Type B pancreatic cell (in vitro differentiated cells): ENCODE measurements at regions not wholly inside any gene's neighbourhood (a gene's known extent, or its start where the extent isn't known, plus 50 kb on each side); places are given as distances from the start of the nearest gene placed in this dataset.

Experiments
- DNase-seq: peaks from one replicate; pipeline ENCODE4 v3.0.0; 2021; ENCODE audit warnings: mixed read lengths; ENCODE audit not compliant: unreplicated experiment; ENCODE audit errors: extremely low spot score
- H3K27ac Mint-ChIP-seq: 2 replicates; pipeline ENCODE4 v1.8.0; 2021; ENCODE audit warnings: mild to moderate bottlenecking, mixed read lengths
- H3K27me3 Mint-ChIP-seq: 2 replicates; pipeline ENCODE4 v1.8.0; 2021; ENCODE audit warnings: mixed read lengths
- H3K36me3 Mint-ChIP-seq: 2 replicates; pipeline ENCODE4 v1.8.0; 2021; ENCODE audit warnings: mixed read lengths
- H3K4me1 Mint-ChIP-seq: one replicate; pipeline ENCODE4 v1.8.0; 2021; ENCODE audit warnings: mixed read lengths; ENCODE audit not compliant: unreplicated experiment
- H3K4me3 Mint-ChIP-seq: 2 replicates; pipeline ENCODE4 v1.8.0; 2021; ENCODE audit warnings: mild to moderate bottlenecking, mixed read lengths
- H3K9me3 Mint-ChIP-seq: 2 replicates; pipeline ENCODE4 v1.8.0; 2021; ENCODE audit warnings: mixed read lengths
- CTCF ChIP-seq: fragments of 200-600 bp; sonication (generic); conservative IDR thresholded peaks from 2 replicates; pipeline ENCODE4 v1.5.0; 2021; ENCODE audit warnings: antibody characterized with exemption, mild to moderate bottlenecking

GRCh38 chr12:22951206-22951605 is 326.2 kb downstream of the ETNK1 start:
- Mint-ChIP-seq H3K27me3 (peaks cover 3% of the 10 kb centered on the region), H3K27ac (no peak overlapping the region), H3K9me3 (no peaks in the 10 kb centered on the region), H3K4me3 (no peak overlapping the region), H3K36me3 (no peaks in the 10 kb centered on the region), H3K4me1 (no peaks in the 10 kb centered on the region)
- no peak for TF ChIP-seq CTCF
- no peak for DNase-seq

GRCh38 chr12:22956690-22957089 is 331.7 kb downstream of the ETNK1 start:
- no peaks in the 10 kb centered on the region for H3K9me3 Mint-ChIP-seq
- TF ChIP-seq CTCF = no peak
- no peak overlapping the region for H3K27ac Mint-ChIP-seq
- H3K4me1 Mint-ChIP-seq = no peaks in the 10 kb centered on the region
- no peak overlapping the region for H3K4me3 Mint-ChIP-seq
- no peak for DNase-seq
- no peaks in the 10 kb centered on the region for H3K36me3 Mint-ChIP-seq
- peaks cover 5% of the 10 kb centered on the region for H3K27me3 Mint-ChIP-seq

- TF ChIP-seq CTCF = no peak
- H3K27me3 Mint-ChIP-seq = peaks cover 16% of the 10 kb centered on the region
These were observed 342.2 kb downstream of the ETNK1 start for GRCh38 chr12:22967171-22967570.

GRCh38 chr12:22969521-22969920 is 344.6 kb downstream of the ETNK1 start:
- TF ChIP-seq CTCF = no peak
- DNase-seq = no peak
- H3K27ac Mint-ChIP-seq = no peak overlapping the region
- H3K4me3 Mint-ChIP-seq = no peak overlapping the region
- peaks cover 11% of the 10 kb centered on the region for H3K27me3 Mint-ChIP-seq
- H3K9me3 Mint-ChIP-seq = no peaks in the 10 kb centered on the region
- H3K36me3 Mint-ChIP-seq = no peaks in the 10 kb centered on the region
- no peaks in the 10 kb centered on the region for H3K4me1 Mint-ChIP-seq

More at GRCh38 chr12:22967171-22967570, 342.2 kb downstream of the ETNK1 start:
- Mint-ChIP-seq H3K4me3 (no peak overlapping the region), H3K36me3 (no peaks in the 10 kb centered on the region), H3K4me1 (no peaks in the 10 kb centered on the region), H3K9me3 (no peaks in the 10 kb centered on the region), H3K27ac (no peak overlapping the region)
- no peak for DNase-seq

GRCh38 chr12:22971247-22971646 is 346.3 kb downstream of the ETNK1 start:
- no peaks in the 10 kb centered on the region for H3K9me3 Mint-ChIP-seq
- H3K36me3 Mint-ChIP-seq = no peaks in the 10 kb centered on the region
- peaks cover 4% of the 10 kb centered on the region for H3K27me3 Mint-ChIP-seq
- no peaks in the 10 kb centered on the region for H3K4me1 Mint-ChIP-seq
- DNase-seq = no peak
- no peak for TF ChIP-seq CTCF
- H3K27ac Mint-ChIP-seq = no peak overlapping the region
- no peak overlapping the region for H3K4me3 Mint-ChIP-seq

GRCh38 chr12:22971701-22972191 is 346.8 kb downstream of the ETNK1 start:
- DNase-seq = no peak
- no peak for TF ChIP-seq CTCF
- peaks cover under 1% of the 10 kb centered on the region for H3K27me3 Mint-ChIP-seq
- H3K9me3 Mint-ChIP-seq = no peaks in the 10 kb centered on the region
- no peaks in the 10 kb centered on the region for H3K36me3 Mint-ChIP-seq
- no peaks in the 10 kb centered on the region for H3K4me1 Mint-ChIP-seq
- H3K27ac Mint-ChIP-seq = no peak overlapping the region
- H3K4me3 Mint-ChIP-seq = no peak overlapping the region
